PC-3 (cell line): ENCODE measurements at regions not wholly inside any gene's neighbourhood (a gene's known extent, or its start where the extent isn't known, plus 50 kb on each side); places are given as distances from the start of the nearest gene placed in this dataset.

ENCODE experiments used
- ATAC-seq: fragments of 200-7000 bp; cut with Tn5 transposase; 2 replicates; pipeline ENCODE4 v1.9.1; 2020; ENCODE audit warnings: mild to moderate bottlenecking, moderate library complexity
- BruUV-seq: library from RNA; stranded (reverse); fragments of 400-500 nt; replicated peaks from 2 replicates; lab custom pipeline; 2021; lab: Mats Ljungman, UMichigan
- CTCF ChIA-PET: fragments of 300-600 bp; sonication (Branson Sonifier 250); formaldehyde crosslinking; loops from one replicate; lab custom pipeline; 2022; ENCODE audit warnings: antibody characterized with exemption; lab: Charles Lee
- POLR2A ChIA-PET: fragments of 300-600 bp; sonication (Branson Sonifier 250); formaldehyde crosslinking; loops from one replicate; lab custom pipeline; 2022; ENCODE audit warnings: antibody characterized with exemption; ENCODE audit not compliant: unreplicated experiment; lab: Charles Lee
- DNase-seq: peaks from one replicate; pipeline ENCODE4 v3.0.0-alpha.2; 2015
- H2AFZ ChIP-seq: fragments of 300-600 bp; sonication (generic); 2 replicates; pipeline ENCODE4 v1.6.0; 2016; ENCODE audit warnings: antibody characterized with exemption, low read length
- H3F3A ChIP-seq: fragments of 300-600 bp; sonication (generic); one replicate; pipeline ENCODE4 v1.6.0; 2017; ENCODE audit warnings: antibody characterized with exemption, low read length, control low read depth, mild to moderate bottlenecking; ENCODE audit not compliant: unreplicated experiment
- H3K27ac ChIP-seq: fragments of 300-600 bp; sonication (generic); 2 replicates; pipeline ENCODE4 v1.5.1; 2016; ENCODE audit warnings: mild to moderate bottlenecking, low read length
- H3K27me3 ChIP-seq: fragments of 300-600 bp; sonication (generic); 2 replicates; pipeline ENCODE4 v1.6.1; 2016; ENCODE audit warnings: low read length, mixed read lengths
- H3K36me3 ChIP-seq: fragments of 300-600 bp; sonication (generic); 2 replicates; pipeline ENCODE4 v1.6.1; 2016; ENCODE audit warnings: low read depth, mixed run types, low read length, mixed read lengths
- H3K4me1 ChIP-seq: fragments of 300-600 bp; sonication (generic); 2 replicates; pipeline ENCODE4 v1.5.1; 2016; ENCODE audit warnings: low read length; ENCODE audit not compliant: insufficient read depth
- H3K4me2 ChIP-seq: fragments of 300-600 bp; sonication (generic); 2 replicates; pipeline ENCODE4 v1.6.0; 2016; ENCODE audit warnings: low read length
- H3K4me3 ChIP-seq: fragments of 300-600 bp; sonication (generic); 2 replicates; pipeline ENCODE4 v1.5.1; 2016; ENCODE audit warnings: mild to moderate bottlenecking, low read length, mixed read lengths
- H3K79me2 ChIP-seq: fragments of 300-600 bp; sonication (generic); 2 replicates; pipeline ENCODE4 v1.6.1; 2017; ENCODE audit warnings: low read length, mixed read lengths
- H3K9ac ChIP-seq: fragments of 300-600 bp; sonication (generic); 2 replicates; pipeline ENCODE4 v1.6.0; 2016; ENCODE audit warnings: mild to moderate bottlenecking, low read length
- H3K9me2 ChIP-seq: fragments of 300-600 bp; sonication (generic); replicated peaks from 2 replicates; pipeline ENCODE4 v1.6.1; 2016; ENCODE audit warnings: mixed run types, low read length, mixed read lengths
- H3K9me3 ChIP-seq: fragments of 300-600 bp; sonication (generic); 2 replicates; pipeline ENCODE4 v1.6.1; 2016; ENCODE audit warnings: low read length, mixed read lengths
- H4K20me1 ChIP-seq: fragments of 300-600 bp; sonication (generic); 2 replicates; pipeline ENCODE4 v1.6.1; 2016; ENCODE audit warnings: low read length, mixed read lengths
- CTCF ChIP-seq: fragments of 300-600 bp; sonication (generic); conservative IDR thresholded peaks from 2 replicates; pipeline ENCODE4 v1.5.1; 2017; ENCODE audit warnings: antibody characterized with exemption, low read depth, mild to moderate bottlenecking, low read length
- EZH2 ChIP-seq: fragments of 300-600 bp; sonication (generic); IDR thresholded peaks from one replicate; pipeline ENCODE4 v1.6.1; 2017; ENCODE audit warnings: antibody characterized with exemption, mild to moderate bottlenecking, low read length; ENCODE audit not compliant: unreplicated experiment
- EZH2phosphoT487 ChIP-seq: fragments of 300-600 bp; sonication (generic); IDR thresholded peaks from 2 replicates; pipeline ENCODE4 v1.6.1; 2018; ENCODE audit warnings: mild to moderate bottlenecking, antibody characterized with exemption, low read length, borderline replicate concordance
- intact Hi-C: fragments of 100-400 bp; cut with micrococcal nuclease; formaldehyde crosslinking; loops from 2 replicates; pipeline ENCODE4 v1.9.0; 2023

GRCh38 chr4:147056940-147057610 lies 111.4 kb upstream of the TTC29 start:
- peak; percentile 6 for DNase-seq

GRCh38 chr4:147057611-147058190 lies 112.0 kb upstream of the TTC29 start:
- Histone ChIP-seq H3K36me3 (no peaks in the 10 kb centered on the region), H3K27me3 (no peaks in the 10 kb centered on the region; the same call in 1 of the 2 replicates), H3F3A (no peaks in the 10 kb centered on the region), H3K9me3 (no peaks in the 10 kb centered on the region), H3K9ac (peak overlapping the region; percentile 42), H4K20me1 (no peaks in the 10 kb centered on the region), H3K27ac (no peak overlapping the region), H3K4me2 (peak overlapping the region; percentile 87), H2AFZ (peak overlapping the region; percentile 98), H3K9me2 (no peaks in the 10 kb centered on the region), H3K79me2 (no peaks in the 10 kb centered on the region), H3K4me3 (peak overlapping the region; percentile 72), H3K4me1 (peaks cover 9% of the 10 kb centered on the region)
- peak; percentile 29; the same call in 1 of the 2 replicates for ATAC-seq
- BruUV-seq = no TSS peak
- TF ChIP-seq CTCF (no peak), EZH2 (no peak)
- ChIA-PET CTCF (no interaction called here), POLR2A (no interaction called here)
- intact Hi-C loops = no loop called here
- DNase-seq = peak; percentile 16

More at GRCh38 chr4:147056940-147057610, 111.4 kb upstream of the TTC29 start:
- CTCF ChIA-PET = no interaction called here
- no peaks in the 10 kb centered on the region for H3K9me2 ChIP-seq
- H3K27ac ChIP-seq = no peak overlapping the region
- ATAC-seq = peak; percentile 24; the same call in 1 of the 2 replicates
- peak overlapping the region; percentile 98 for H2AFZ ChIP-seq
- H3K9ac ChIP-seq = peak overlapping the region; percentile 42
- H3K4me3 ChIP-seq = peak overlapping the region; percentile 72
- no peaks in the 10 kb centered on the region for H3K36me3 ChIP-seq
- peak; percentile 27; the same call in 1 of the 2 replicates for TF ChIP-seq CTCF
- TF ChIP-seq EZH2 = no peak
- no TSS peak for BruUV-seq
- POLR2A ChIA-PET = no interaction called here
- no peaks in the 10 kb centered on the region for H3K9me3 ChIP-seq
- H3K4me1 ChIP-seq = peaks cover 13% of the 10 kb centered on the region
- peak overlapping the region; percentile 87 for H3K4me2 ChIP-seq
- intact Hi-C loops = no loop called here
- H4K20me1 ChIP-seq = no peaks in the 10 kb centered on the region
- no peaks in the 10 kb centered on the region for H3F3A ChIP-seq
- H3K27me3 ChIP-seq = no peaks in the 10 kb centered on the region
- H3K79me2 ChIP-seq = no peaks in the 10 kb centered on the region

GRCh38 chr4:147059064-147059731 lies 113.5 kb upstream of the TTC29 start:
- TF ChIP-seq EZH2 = no peak
- no peak for TF ChIP-seq CTCF
- TF ChIP-seq EZH2phosphoT487 = no peak
- BruUV-seq = no TSS peak
- Histone ChIP-seq H4K20me1 (no peaks in the 10 kb centered on the region), H3K79me2 (no peaks in the 10 kb centered on the region), H3K9ac (no peak overlapping the region), H3K27ac (no peak overlapping the region), H3F3A (no peaks in the 10 kb centered on the region), H3K4me1 (peaks cover 9% of the 10 kb centered on the region), H3K9me2 (no peaks in the 10 kb centered on the region), H3K36me3 (no peaks in the 10 kb centered on the region), H3K27me3 (no peaks in the 10 kb centered on the region; the same call in 1 of the 2 replicates), H3K4me3 (no peak overlapping the region), H3K9me3 (no peaks in the 10 kb centered on the region), H3K4me2 (no peak overlapping the region), H2AFZ (no peak overlapping the region)
- ATAC-seq = no peak
- CTCF ChIA-PET = no interaction called here
- DNase-seq = no peak
- intact Hi-C loops = no loop called here
- POLR2A ChIA-PET = no interaction called here
